ENCODE measurements at regions not wholly inside any gene's neighbourhood (a gene's known extent, or its start where the extent isn't known, plus 50 kb on each side); places are given as distances from the start of the nearest gene placed in this dataset.

DNA sequence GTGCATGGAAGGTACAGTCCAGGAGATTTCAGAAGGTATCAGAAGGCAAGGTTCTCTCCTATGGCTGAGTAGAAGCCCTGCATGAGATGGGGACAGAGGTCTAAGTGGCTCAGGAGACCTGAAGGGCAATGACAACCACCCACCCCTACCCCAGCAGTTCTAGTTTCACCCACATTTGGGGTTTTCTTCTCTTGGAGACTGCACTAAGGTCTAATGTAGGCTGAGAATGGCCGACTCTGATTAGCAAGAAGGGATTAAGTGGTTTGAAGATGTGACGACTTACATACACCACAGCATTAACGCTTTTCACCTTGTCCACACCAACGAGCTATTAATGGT, 71.7 kb upstream of the SOX5 start:
- Histone ChIP-seq H2AFZ (ENCODE audit: control insufficient read depth, low read length) (no peak overlapping the region), H3K9ac (ENCODE audit: control insufficient read depth, extremely low read depth, insufficient read depth, low read length) (no peak overlapping the region), H3K4me2 (ENCODE audit: control insufficient read depth, extremely low read depth, insufficient read depth, low read depth, low read length) (no peak overlapping the region), H3K27ac (ENCODE audit: control insufficient read depth, insufficient read depth, low read length) (no peak overlapping the region), H4K20me1 (ENCODE audit: control insufficient read depth, extremely low read depth, insufficient read depth, low read length) (no peaks in the 10 kb centered on the region), H3K36me3 (ENCODE audit: control insufficient read depth in 2 of 2, extremely low read depth in 1 of 2, insufficient read depth in 2 of 2, low read length in 2 of 2) (no peaks in the 10 kb centered on the region), H3K27me3 (ENCODE audit: control insufficient read depth, extremely low read depth, insufficient read depth, low read length) (no peaks in the 10 kb centered on the region), H3K9me3 (ENCODE audit: control insufficient read depth, low read depth, low read length) (no peaks in the 10 kb centered on the region), H3K4me1 (ENCODE audit: control insufficient read depth, extremely low read depth, insufficient read depth, low read length) (no peaks in the 10 kb centered on the region), H3K79me2 (ENCODE audit: control insufficient read depth, insufficient read depth, low read length) (no peaks in the 10 kb centered on the region), H3K4me3 (ENCODE audit: control insufficient read depth in 2 of 3, extremely low read depth in 1 of 3, insufficient read depth in 2 of 3, low read depth in 1 of 3, low read length in 3 of 3) (no peak overlapping the region), H3K9me1 (ENCODE audit: control insufficient read depth, extremely low read depth, insufficient read depth, low read length) (no peaks in the 10 kb centered on the region)
- DNase-seq (ENCODE audit: low read depth, low spot score), result no peak
- no peak for FAIRE-seq
- dilution Hi-C loops (cut with MboI; ENCODE audit: extremely low pct_ligation_motif_present, low sequenced_read_pairs), result no loop called here
- TF ChIP-seq CTCF (optimal IDR thresholded peaks at IDR 0.05 in 1 of 3, IDR thresholded peaks at IDR 0.05 in 1 of 3, conservative IDR thresholded peaks at IDR 0.05 in 1 of 3; ENCODE audit: extremely low read depth in 1 of 3, insufficient read depth in 2 of 3, low read length in 3 of 3) (no peak), EZH2 (IDR thresholded peaks at IDR 0.05; ENCODE audit: low read length) (no peak)

- H4K20me1 ChIP-seq (ENCODE audit: control insufficient read depth, extremely low read depth, insufficient read depth, low read length), result no peaks in the 10 kb centered on the region
- FAIRE-seq, result no peak
- no peak for DNase-seq (ENCODE audit: low read depth, low spot score)
- no peaks in the 10 kb centered on the region for H3K27me3 ChIP-seq (ENCODE audit: control insufficient read depth, extremely low read depth, insufficient read depth, low read length)
- no peak for TF ChIP-seq EZH2 (IDR thresholded peaks at IDR 0.05; ENCODE audit: low read length)
- TF ChIP-seq CTCF (optimal IDR thresholded peaks at IDR 0.05 in 1 of 3, IDR thresholded peaks at IDR 0.05 in 1 of 3, conservative IDR thresholded peaks at IDR 0.05 in 1 of 3; ENCODE audit: extremely low read depth in 1 of 3, insufficient read depth in 2 of 3, low read length in 3 of 3), result no peak
- H3K4me3 ChIP-seq (ENCODE audit: control insufficient read depth in 2 of 3, extremely low read depth in 1 of 3, insufficient read depth in 2 of 3, low read depth in 1 of 3, low read length in 3 of 3), result no peak overlapping the region
- no peak overlapping the region for H3K9ac ChIP-seq (ENCODE audit: control insufficient read depth, extremely low read depth, insufficient read depth, low read length)
- H3K4me2 ChIP-seq (ENCODE audit: control insufficient read depth, extremely low read depth, insufficient read depth, low read depth, low read length), result no peak overlapping the region
- dilution Hi-C loops (cut with MboI; ENCODE audit: extremely low pct_ligation_motif_present, low sequenced_read_pairs), result no loop called here
- H3K36me3 ChIP-seq (ENCODE audit: control insufficient read depth in 2 of 2, extremely low read depth in 1 of 2, insufficient read depth in 2 of 2, low read length in 2 of 2), result no peaks in the 10 kb centered on the region
- H3K79me2 ChIP-seq (ENCODE audit: control insufficient read depth, insufficient read depth, low read length), result no peaks in the 10 kb centered on the region
- no peak overlapping the region for H3K27ac ChIP-seq (ENCODE audit: control insufficient read depth, insufficient read depth, low read length)
- no peaks in the 10 kb centered on the region for H3K9me3 ChIP-seq (ENCODE audit: control insufficient read depth, low read depth, low read length)
- no peaks in the 10 kb centered on the region for H3K4me1 ChIP-seq (ENCODE audit: control insufficient read depth, extremely low read depth, insufficient read depth, low read length)
- no peaks in the 10 kb centered on the region for H3K9me1 ChIP-seq (ENCODE audit: control insufficient read depth, extremely low read depth, insufficient read depth, low read length)
- no peak overlapping the region for H2AFZ ChIP-seq (ENCODE audit: control insufficient read depth, low read length)
Measured at GRCh38 chr12:24020397-24021163, 71.1 kb upstream of the SOX5 start.

Measured in keratinocyte (primary cell).